ENCODE measurements at regions not wholly inside any gene's neighbourhood (a gene's known extent, or its start where the extent isn't known, plus 50 kb on each side); places are given as distances from the start of the nearest gene placed in this dataset.
"Not testable (repeated sequence)": the region's sequence is repeated elsewhere in the genome, so short reads cannot be mapped to it uniquely, and the experiment has no call there.

DNA sequence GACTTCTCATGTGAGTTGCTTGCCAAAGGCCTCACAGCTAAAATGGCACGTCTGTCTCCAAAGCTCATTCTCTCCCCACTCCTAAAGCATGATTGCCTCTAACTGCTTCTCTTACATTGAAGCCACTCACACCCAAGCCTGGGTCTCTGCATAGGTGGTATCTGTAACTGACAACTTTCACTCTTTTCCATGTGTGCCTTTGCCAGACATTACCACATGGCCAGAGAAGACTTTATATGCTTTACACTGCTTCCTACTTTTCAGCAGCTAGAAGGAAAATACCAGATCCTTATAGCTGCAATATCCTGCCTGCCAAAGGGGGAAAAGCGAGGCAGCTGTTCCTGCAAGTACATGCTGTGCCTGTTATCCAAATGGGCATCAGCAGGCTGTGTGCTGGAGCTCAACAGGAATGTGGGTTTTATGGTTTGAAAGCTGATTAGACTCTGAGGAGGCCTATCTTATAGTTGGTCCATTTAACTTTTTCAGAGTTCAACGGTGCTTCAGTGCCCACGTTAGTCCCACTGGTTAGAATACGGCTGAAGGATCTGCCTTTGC, 547.1 kb downstream of the RAB38 start:
- DNase-seq (no peak), ATAC-seq (no peak)
- H3K27ac ChIP-seq, result no peak overlapping the region
- no peaks in the 10 kb centered on the region for H3K4me1 ChIP-seq
- no peak overlapping the region for H3K4me3 ChIP-seq
- intact Hi-C loops (cut with DNase I), result no loop called here
- peaks cover 0 to 14% (median 0%) of the 10 kb centered on the region in 12 donors for H3K9me3 ChIP-seq
- 56 to 61% (median 56%) methylated on average over 5 of the region's 5 CpGs for WGBS, 4 donors
- no peak for TF ChIP-seq POLR2A (IDR thresholded peaks at IDR 0.05)
- TF ChIP-seq, protein P1, sequence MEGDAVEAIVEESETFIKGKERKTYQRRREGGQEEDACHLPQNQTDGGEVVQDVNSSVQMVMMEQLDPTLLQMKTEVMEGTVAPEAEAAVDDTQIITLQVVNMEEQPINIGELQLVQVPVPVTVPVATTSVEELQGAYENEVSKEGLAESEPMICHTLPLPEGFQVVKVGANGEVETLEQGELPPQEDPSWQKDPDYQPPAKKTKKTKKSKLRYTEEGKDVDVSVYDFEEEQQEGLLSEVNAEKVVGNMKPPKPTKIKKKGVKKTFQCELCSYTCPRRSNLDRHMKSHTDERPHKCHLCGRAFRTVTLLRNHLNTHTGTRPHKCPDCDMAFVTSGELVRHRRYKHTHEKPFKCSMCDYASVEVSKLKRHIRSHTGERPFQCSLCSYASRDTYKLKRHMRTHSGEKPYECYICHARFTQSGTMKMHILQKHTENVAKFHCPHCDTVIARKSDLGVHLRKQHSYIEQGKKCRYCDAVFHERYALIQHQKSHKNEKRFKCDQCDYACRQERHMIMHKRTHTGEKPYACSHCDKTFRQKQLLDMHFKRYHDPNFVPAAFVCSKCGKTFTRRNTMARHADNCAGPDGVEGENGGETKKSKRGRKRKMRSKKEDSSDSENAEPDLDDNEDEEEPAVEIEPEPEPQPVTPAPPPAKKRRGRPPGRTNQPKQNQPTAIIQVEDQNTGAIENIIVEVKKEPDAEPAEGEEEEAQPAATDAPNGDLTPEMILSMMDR (IDR thresholded peaks at IDR 0.05), result no peak
- H3K36me3 ChIP-seq, result no peaks in the 10 kb centered on the region
- H3K27me3 ChIP-seq, result no peaks in the 10 kb centered on the region

DNA sequence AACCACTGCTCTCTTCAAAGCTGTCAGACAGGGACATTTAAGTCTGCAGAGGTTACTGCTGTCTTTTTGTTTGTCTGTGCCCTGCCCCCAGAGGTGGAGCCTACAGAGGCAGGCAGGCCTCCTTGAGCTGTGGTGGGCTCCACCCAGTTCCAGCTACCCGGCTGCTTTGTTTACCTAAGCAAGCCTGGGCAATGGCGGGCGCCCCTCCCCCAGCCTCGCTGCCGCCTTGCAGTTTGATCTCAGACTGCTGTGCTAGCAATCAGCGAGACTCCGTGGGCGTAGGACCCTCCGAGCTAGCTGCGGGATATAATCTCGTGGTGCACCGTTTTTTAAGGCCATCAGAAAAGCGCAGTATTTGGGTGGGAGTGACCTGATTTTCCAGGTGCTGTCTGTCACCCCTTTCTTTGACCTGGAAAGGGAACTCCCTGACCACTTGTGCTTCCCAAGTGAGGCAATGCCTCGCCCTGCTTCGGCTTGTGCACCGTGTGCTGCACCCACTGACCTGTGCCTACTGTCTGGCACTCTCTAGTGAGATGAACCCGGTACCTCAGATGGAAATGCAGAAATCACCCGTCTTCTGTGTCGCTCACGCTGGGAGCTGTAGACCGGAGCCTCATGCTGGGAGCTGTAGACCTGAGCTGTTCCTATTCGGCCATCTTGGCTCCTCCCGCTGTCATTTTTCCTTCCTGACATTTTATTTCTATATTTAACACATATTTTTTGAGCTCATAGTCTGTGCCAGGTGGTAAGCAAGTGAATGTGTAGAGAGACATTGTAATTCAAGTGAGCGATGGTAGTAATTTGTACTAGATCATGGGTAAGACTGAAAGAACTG, 551.5 kb downstream of the RAB38 start:
- H3K4me1 ChIP-seq; H3K4me3 ChIP-seq; H3K27me3 ChIP-seq; intact Hi-C loops (cut with DNase I); DNase-seq; H3K27ac ChIP-seq; ATAC-seq; H3K36me3 ChIP-seq: not testable (repeated sequence)
- H3K9me3 ChIP-seq, result peaks cover 0 to 20% (median 0%) of the 10 kb centered on the region in 12 donors
- 69 to 85% (median 78%) methylated on average over 19 to 24 of the region's 24 CpGs for WGBS, 4 donors

DNA sequence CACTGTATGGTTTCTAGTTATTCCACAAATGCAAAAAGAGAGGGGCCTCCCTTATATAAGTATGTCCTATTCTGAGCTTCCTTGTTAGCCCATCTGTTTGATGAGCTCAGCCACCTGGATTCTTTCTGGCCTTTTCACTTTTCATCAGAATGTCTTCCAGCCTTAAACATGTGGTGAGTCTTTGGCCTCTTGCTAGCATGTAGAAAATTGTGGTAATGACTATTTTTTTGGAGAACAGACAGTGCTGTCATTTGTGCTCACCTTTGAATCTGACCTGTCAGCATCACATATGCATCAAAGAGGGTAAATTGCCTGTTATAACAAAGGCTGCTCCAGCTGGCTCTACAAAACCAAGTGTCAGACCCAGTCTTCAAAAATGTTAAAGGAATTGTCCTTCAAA, 558.7 kb downstream of the RAB38 start:
- H3K4me1 ChIP-seq, result no peaks in the 10 kb centered on the region
- no peak for DNase-seq
- H3K27ac ChIP-seq, result no peak overlapping the region
- peaks cover 0 to 5% (median 0%) of the 10 kb centered on the region in 12 donors for H3K9me3 ChIP-seq
- H3K36me3 ChIP-seq, result no peaks in the 10 kb centered on the region
- no peak for ATAC-seq
- H3K4me3 ChIP-seq, result no peak overlapping the region
- no peaks in the 10 kb centered on the region for H3K27me3 ChIP-seq
- TF ChIP-seq POLR2A (IDR thresholded peaks at IDR 0.05), result no peak
- TF ChIP-seq, protein P1 (IDR thresholded peaks at IDR 0.05), result no peak
- intact Hi-C loops (cut with DNase I), result no loop called here

DNA sequence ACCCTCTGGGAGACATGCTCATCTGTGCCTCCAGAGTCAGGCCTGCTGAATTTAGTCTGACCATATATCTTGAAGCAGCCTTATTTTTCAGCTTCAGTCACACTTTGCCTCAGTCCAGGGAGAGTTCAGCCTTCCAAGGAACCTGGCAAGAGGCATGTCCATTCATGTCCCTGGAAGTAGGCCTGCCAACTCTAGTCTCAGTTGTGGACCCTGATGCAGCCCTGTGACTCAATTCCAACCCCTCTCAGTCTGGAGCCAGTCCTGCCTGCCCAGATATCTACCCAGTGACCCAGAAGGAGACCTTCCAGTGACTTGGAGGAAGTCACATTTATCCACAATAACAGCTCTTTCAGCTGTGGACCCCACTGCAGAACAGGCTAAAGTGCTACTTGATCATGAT, 566.6 kb downstream of the TMEM135 start:
- ATAC-seq (no peak), DNase-seq (no peak)
- Histone ChIP-seq H3K27me3 (no peaks in the 10 kb centered on the region), H3K36me3 (no peaks in the 10 kb centered on the region), H3K4me3 (no peak overlapping the region), H3K27ac (no peak overlapping the region), H3K4me1 (no peaks in the 10 kb centered on the region), H3K9me3 (no peaks in the 10 kb centered on the region)
- no peak for TF ChIP-seq POLR2A (IDR thresholded peaks at IDR 0.05)
- TF ChIP-seq, protein P1 (IDR thresholded peaks at IDR 0.05), result no peak
- intact Hi-C loops (cut with DNase I), result no loop called here

All from heart left ventricle (tissue), 16 donors.